Adrenal gland (tissue), 5 donors: ENCODE measurements at regions not wholly inside any gene's neighbourhood (a gene's known extent, or its start where the extent isn't known, plus 50 kb on each side); places are given as distances from the start of the nearest gene placed in this dataset.

Experiments used
- POLR2A ChIP-seq, 2 donors: fragments of 450-650 bp; IDR thresholded peaks; one replicate each; pipeline ENCODE4 v1.6.1; 2017; ENCODE audit warnings: antibody characterized with exemption in 2 of 2, mild to moderate bottlenecking in 2 of 2, moderate library complexity in 1 of 2
- TF ChIP-seq, protein P1 (sequence below), 6 experiments: fragments of 450-650 bp in 4 of 6; fragments of 200-600 bp in 2 of 6; sonication (generic) in 1 of 6; IDR thresholded peaks; 1 replicate in 5 of 6; 2 replicates in 1 of 6; pipeline versions ENCODE4 v1.5.1 to v1.8.0; 2016 to 2021; ENCODE audit warnings: antibody characterized with exemption in 6 of 6, mild to moderate bottlenecking in 2 of 6, moderate library complexity in 1 of 6
- donor health status: DM: no; HTN: no; CAD: no.

DNA sequence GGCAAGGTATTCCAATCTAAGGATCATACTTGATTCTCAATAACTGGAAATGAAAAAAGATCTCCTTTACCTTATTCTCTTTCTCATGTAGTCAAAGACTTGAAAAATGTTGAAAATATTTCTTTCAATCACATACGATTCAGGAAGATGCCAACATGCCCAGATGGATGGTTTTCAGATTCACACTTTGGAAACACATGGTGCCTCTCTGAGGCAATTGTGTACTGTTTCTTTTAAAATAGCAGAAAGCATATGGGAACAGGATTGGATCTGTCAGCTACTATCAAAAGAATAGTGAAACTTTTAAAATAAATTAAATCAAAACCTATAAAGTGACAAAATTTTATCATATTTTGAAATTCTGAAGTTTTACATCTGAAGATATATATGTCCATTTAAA, 222.4 kb downstream of the SPRY2 start:
- TF ChIP-seq, protein P1, sequence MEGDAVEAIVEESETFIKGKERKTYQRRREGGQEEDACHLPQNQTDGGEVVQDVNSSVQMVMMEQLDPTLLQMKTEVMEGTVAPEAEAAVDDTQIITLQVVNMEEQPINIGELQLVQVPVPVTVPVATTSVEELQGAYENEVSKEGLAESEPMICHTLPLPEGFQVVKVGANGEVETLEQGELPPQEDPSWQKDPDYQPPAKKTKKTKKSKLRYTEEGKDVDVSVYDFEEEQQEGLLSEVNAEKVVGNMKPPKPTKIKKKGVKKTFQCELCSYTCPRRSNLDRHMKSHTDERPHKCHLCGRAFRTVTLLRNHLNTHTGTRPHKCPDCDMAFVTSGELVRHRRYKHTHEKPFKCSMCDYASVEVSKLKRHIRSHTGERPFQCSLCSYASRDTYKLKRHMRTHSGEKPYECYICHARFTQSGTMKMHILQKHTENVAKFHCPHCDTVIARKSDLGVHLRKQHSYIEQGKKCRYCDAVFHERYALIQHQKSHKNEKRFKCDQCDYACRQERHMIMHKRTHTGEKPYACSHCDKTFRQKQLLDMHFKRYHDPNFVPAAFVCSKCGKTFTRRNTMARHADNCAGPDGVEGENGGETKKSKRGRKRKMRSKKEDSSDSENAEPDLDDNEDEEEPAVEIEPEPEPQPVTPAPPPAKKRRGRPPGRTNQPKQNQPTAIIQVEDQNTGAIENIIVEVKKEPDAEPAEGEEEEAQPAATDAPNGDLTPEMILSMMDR (IDR thresholded peaks at IDR 0.05) = no peak
- TF ChIP-seq POLR2A (IDR thresholded peaks at IDR 0.05) = no peak
